GM23248 (cell line): ENCODE measurements at regions not wholly inside any gene's neighbourhood (a gene's known extent, or its start where the extent isn't known, plus 50 kb on each side); places are given as distances from the start of the nearest gene placed in this dataset.
"Not testable (repeated sequence)": the region's sequence is repeated elsewhere in the genome, so short reads cannot be mapped to it uniquely, and the experiment has no call there.

Source experiments
- DNase-seq: peaks from one replicate; pipeline ENCODE4 v3.0.0-alpha.2; 2015
- H2AFZ ChIP-seq: fragments of 200-600 bp; sonication (generic); 2 replicates; pipeline ENCODE4 v1.6.1; 2016; ENCODE audit warnings: antibody characterized with exemption
- H3F3A ChIP-seq: fragments of 200-600 bp; sonication (generic); 2 replicates; pipeline ENCODE4 v1.6.1; 2016; ENCODE audit warnings: mild to moderate bottlenecking, antibody characterized with exemption, mixed run types; ENCODE audit not compliant: insufficient read depth
- H3K27ac ChIP-seq: fragments of 200-600 bp; sonication (generic); 2 replicates; pipeline ENCODE4 v1.5.1; 2016; ENCODE audit warnings: mild to moderate bottlenecking
- H3K27me3 ChIP-seq: fragments of 200-600 bp; sonication (generic); replicated peaks from 2 replicates; pipeline ENCODE4 v1.6.1; 2016; ENCODE audit warnings: mild to moderate bottlenecking; ENCODE audit not compliant: insufficient read depth
- H3K36me3 ChIP-seq: fragments of 200-600 bp; sonication (generic); 2 replicates; pipeline ENCODE4 v1.6.1; 2016; ENCODE audit warnings: low read depth, mild to moderate bottlenecking
- H3K4me1 ChIP-seq: fragments of 200-600 bp; sonication (generic); 2 replicates; pipeline ENCODE4 v1.6.1; 2016; ENCODE audit warnings: mild to moderate bottlenecking; ENCODE audit not compliant: insufficient read depth
- H3K4me2 ChIP-seq: fragments of 200-600 bp; sonication (generic); one replicate; pipeline ENCODE4 v1.6.1; 2016; ENCODE audit warnings: mild to moderate bottlenecking; ENCODE audit not compliant: unreplicated experiment
- H3K4me3 ChIP-seq: fragments of 200-600 bp; sonication (generic); 2 replicates; pipeline ENCODE4 v1.5.1; 2016; ENCODE audit warnings: mild to moderate bottlenecking
- H3K79me2 ChIP-seq: fragments of 200-600 bp; sonication (generic); 2 replicates; pipeline ENCODE4 v1.6.1; 2016; ENCODE audit warnings: mild to moderate bottlenecking; ENCODE audit not compliant: insufficient read depth
- H3K9ac ChIP-seq: fragments of 200-600 bp; sonication (generic); 2 replicates; pipeline ENCODE4 v1.6.1; 2016; ENCODE audit warnings: mild to moderate bottlenecking
- H3K9me2 ChIP-seq: fragments of 200-600 bp; sonication (generic); 2 replicates; pipeline ENCODE4 v1.6.1; 2016; ENCODE audit warnings: mixed run types, mild to moderate bottlenecking, moderate library complexity; ENCODE audit not compliant: insufficient read depth
- H3K9me3 ChIP-seq: fragments of 200-600 bp; sonication (generic); one replicate; pipeline ENCODE4 v1.6.1; 2017; ENCODE audit warnings: low read depth
- H4K20me1 ChIP-seq: fragments of 200-600 bp; sonication (generic); 2 replicates; pipeline ENCODE4 v1.6.0; 2016; ENCODE audit not compliant: insufficient read depth
- EZH2 ChIP-seq: fragments of 200-600 bp; sonication (generic); IDR thresholded peaks from 2 replicates; pipeline ENCODE4 v1.6.1; 2018; ENCODE audit warnings: antibody characterized with exemption, mild to moderate bottlenecking; ENCODE audit not compliant: insufficient read depth, poor library complexity, severe bottlenecking
- EZH2phosphoT487 ChIP-seq: fragments of 200-600 bp; sonication (generic); IDR thresholded peaks from 2 replicates; pipeline ENCODE4 v1.6.1; 2018; ENCODE audit warnings: antibody characterized with exemption, moderate library complexity, mild to moderate bottlenecking, low read depth; ENCODE audit not compliant: insufficient read depth
- WGBS, 2 experiments: methylation state at CpG; one replicate each; pipeline ENCODE4 v1.1.6; 2015 to 2017; ENCODE audit warnings: low lambda C conversion rate in 2 of 2, low coverage in 1 of 2; ENCODE audit errors: missing lambda C conversion rate in 2 of 2; 5-methylcytosine and 5-hydroxymethylcytosine counted together
- in situ Hi-C: fragments of 300-500 bp; cut with MboI; formaldehyde crosslinking; loops from 2 replicates; pipeline ENCODE4 v1.15.0; 2020

GRCh38 chr1:190679044-190679443, 201.4 kb upstream of the BRINP3 start:
- Histone ChIP-seq H3K4me3 (no peak overlapping the region), H3F3A (no peaks in the 10 kb centered on the region), H3K4me1 (no peaks in the 10 kb centered on the region), H3K27me3 (no peaks in the 10 kb centered on the region), H3K4me2 (no peak overlapping the region), H3K9me3 (peaks cover 3% of the 10 kb centered on the region), H3K9ac (no peak overlapping the region), H3K79me2 (no peaks in the 10 kb centered on the region), H4K20me1 (no peaks in the 10 kb centered on the region), H3K27ac (no peak overlapping the region), H3K9me2 (no peaks in the 10 kb centered on the region), H3K36me3 (no peaks in the 10 kb centered on the region), H2AFZ (no peak overlapping the region)
- TF ChIP-seq EZH2 (no peak), EZH2phosphoT487 (no peak)
- WGBS, 2 experiments: 26% methylated on average over 4 of the region's 4 CpGs
- DNase-seq: no peak
- in situ Hi-C loops: no loop called here

GRCh38 chr1:190679454-190679853, 201.8 kb upstream of the BRINP3 start:
- DNase-seq: no peak
- H3K36me3 ChIP-seq: no peaks in the 10 kb centered on the region
- H3K9ac ChIP-seq: no peak overlapping the region
- no peaks in the 10 kb centered on the region for H3F3A ChIP-seq
- no peaks in the 10 kb centered on the region for H3K9me2 ChIP-seq
- no peaks in the 10 kb centered on the region for H3K79me2 ChIP-seq
- H2AFZ ChIP-seq: no peak overlapping the region
- H3K4me3 ChIP-seq: no peak overlapping the region
- H3K9me3 ChIP-seq: peaks cover 3% of the 10 kb centered on the region
- no peaks in the 10 kb centered on the region for H3K27me3 ChIP-seq
- H3K4me1 ChIP-seq: no peaks in the 10 kb centered on the region
- H4K20me1 ChIP-seq: no peaks in the 10 kb centered on the region
- no peak overlapping the region for H3K4me2 ChIP-seq
- no peak overlapping the region for H3K27ac ChIP-seq
- 0 to 1% methylated on average over 2 of the region's 2 CpGs for WGBS, 2 experiments
- TF ChIP-seq EZH2 (no peak), EZH2phosphoT487 (no peak)
- in situ Hi-C loops: no loop called here

GRCh38 chr1:190679983-190680382, 202.3 kb upstream of the BRINP3 start:
- H3K9me2 ChIP-seq: no peaks in the 10 kb centered on the region
- no peaks in the 10 kb centered on the region for H3K27me3 ChIP-seq
- DNase-seq: no peak
- in situ Hi-C loops: no loop called here
- H3K27ac ChIP-seq: no peak overlapping the region
- TF ChIP-seq EZH2 (no peak), EZH2phosphoT487 (no peak)
- no peaks in the 10 kb centered on the region for H4K20me1 ChIP-seq
- no peaks in the 10 kb centered on the region for H3K79me2 ChIP-seq
- 19 to 26% methylated on average over 4 of the region's 4 CpGs for WGBS, 2 experiments
- no peaks in the 10 kb centered on the region for H3F3A ChIP-seq
- H3K4me3 ChIP-seq: no peak overlapping the region
- no peak overlapping the region for H2AFZ ChIP-seq
- no peaks in the 10 kb centered on the region for H3K4me1 ChIP-seq
- H3K9ac ChIP-seq: no peak overlapping the region
- H3K4me2 ChIP-seq: no peak overlapping the region
- H3K9me3 ChIP-seq: peaks cover 3% of the 10 kb centered on the region
- H3K36me3 ChIP-seq: no peaks in the 10 kb centered on the region

GRCh38 chr1:190685676-190686075, 208.0 kb upstream of the BRINP3 start:
- Histone ChIP-seq H3K27ac (no peak overlapping the region), H3K79me2 (no peaks in the 10 kb centered on the region), H3F3A (no peaks in the 10 kb centered on the region), H3K9me2 (no peaks in the 10 kb centered on the region), H3K4me3 (no peak overlapping the region), H3K4me2 (no peak overlapping the region), H3K9ac (no peak overlapping the region), H3K4me1 (no peaks in the 10 kb centered on the region), H3K9me3 (peaks cover 5% of the 10 kb centered on the region), H3K27me3 (no peaks in the 10 kb centered on the region), H2AFZ (no peak overlapping the region), H3K36me3 (no peaks in the 10 kb centered on the region), H4K20me1 (no peaks in the 10 kb centered on the region)
- WGBS, 2 experiments: 27 to 30% methylated on average over 4 of the region's 4 CpGs
- in situ Hi-C loops: no loop called here
- DNase-seq: no peak
- TF ChIP-seq EZH2 (no peak), EZH2phosphoT487 (no peak)

GRCh38 chr1:190688096-190688495, 210.4 kb upstream of the BRINP3 start:
- no peaks in the 10 kb centered on the region for H3K9me2 ChIP-seq
- no peaks in the 10 kb centered on the region for H4K20me1 ChIP-seq
- no peaks in the 10 kb centered on the region for H3K4me1 ChIP-seq
- H3K36me3 ChIP-seq: no peaks in the 10 kb centered on the region
- no peaks in the 10 kb centered on the region for H3K27me3 ChIP-seq
- no peak for DNase-seq
- H2AFZ ChIP-seq: no peak overlapping the region
- no peaks in the 10 kb centered on the region for H3F3A ChIP-seq
- TF ChIP-seq EZH2phosphoT487: no peak
- no peak overlapping the region for H3K4me2 ChIP-seq
- H3K79me2 ChIP-seq: no peaks in the 10 kb centered on the region
- in situ Hi-C loops: no loop called here
- no peak overlapping the region for H3K27ac ChIP-seq
- no peak overlapping the region for H3K9ac ChIP-seq
- peaks cover 5% of the 10 kb centered on the region for H3K9me3 ChIP-seq
- H3K4me3 ChIP-seq: no peak overlapping the region
- WGBS, 2 experiments: 0 to 10% methylated on average over 1 of the region's 1 CpG

- H3K27ac ChIP-seq, H3K79me2 ChIP-seq, H3K9me2 ChIP-seq, H3K9me3 ChIP-seq, H4K20me1 ChIP-seq, H3F3A ChIP-seq, H3K4me2 ChIP-seq, H3K27me3 ChIP-seq, H3K36me3 ChIP-seq, H3K4me1 ChIP-seq, H3K4me3 ChIP-seq, DNase-seq, in situ Hi-C loops, H3K9ac ChIP-seq, H2AFZ ChIP-seq: not testable (repeated sequence)
- 11 to 17% methylated on average over 4 of the region's 4 CpGs for WGBS, 2 experiments
Observed at GRCh38 chr1:190698488-190698887, 220.8 kb upstream of the BRINP3 start.
